ENCODE measurements at regions not wholly inside any gene's neighbourhood (a gene's known extent, or its start where the extent isn't known, plus 50 kb on each side); places are given as distances from the start of the nearest gene placed in this dataset.

DNA sequence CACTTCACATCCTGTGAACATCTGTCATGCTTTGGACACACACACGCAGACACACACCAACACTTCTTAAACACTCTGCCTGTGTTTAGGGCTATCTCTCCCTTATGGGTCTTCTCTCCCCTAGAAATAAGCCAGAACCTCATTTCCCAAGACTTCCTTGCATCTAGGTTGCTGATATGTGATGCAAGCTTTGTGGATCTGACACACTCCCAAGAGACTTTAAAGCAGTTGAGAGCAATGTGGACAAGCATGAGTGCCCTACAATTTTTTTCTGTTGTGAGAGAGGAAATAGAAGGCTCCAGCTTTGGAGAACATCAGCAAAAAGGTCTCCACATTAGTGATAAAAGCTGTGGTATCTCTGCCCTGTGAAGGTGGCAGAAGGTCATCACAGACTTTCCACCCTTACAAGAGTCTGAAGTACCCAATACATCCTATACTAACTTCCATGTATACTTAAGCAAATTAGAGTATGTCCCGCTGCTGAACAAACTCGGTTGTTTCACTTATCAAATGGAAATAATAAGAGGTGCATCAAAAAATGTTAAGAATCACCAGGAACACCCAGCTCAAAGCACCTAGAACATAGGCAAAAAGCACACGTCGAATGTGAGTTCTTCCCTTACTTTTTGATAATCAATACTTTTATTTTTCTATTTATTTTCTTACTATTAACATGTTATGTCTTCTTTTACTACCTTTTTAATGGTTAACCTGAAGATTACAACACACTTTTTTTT lies 267.6 kb downstream of the SETD4 start:
- no peak for DNase-seq

DNA sequence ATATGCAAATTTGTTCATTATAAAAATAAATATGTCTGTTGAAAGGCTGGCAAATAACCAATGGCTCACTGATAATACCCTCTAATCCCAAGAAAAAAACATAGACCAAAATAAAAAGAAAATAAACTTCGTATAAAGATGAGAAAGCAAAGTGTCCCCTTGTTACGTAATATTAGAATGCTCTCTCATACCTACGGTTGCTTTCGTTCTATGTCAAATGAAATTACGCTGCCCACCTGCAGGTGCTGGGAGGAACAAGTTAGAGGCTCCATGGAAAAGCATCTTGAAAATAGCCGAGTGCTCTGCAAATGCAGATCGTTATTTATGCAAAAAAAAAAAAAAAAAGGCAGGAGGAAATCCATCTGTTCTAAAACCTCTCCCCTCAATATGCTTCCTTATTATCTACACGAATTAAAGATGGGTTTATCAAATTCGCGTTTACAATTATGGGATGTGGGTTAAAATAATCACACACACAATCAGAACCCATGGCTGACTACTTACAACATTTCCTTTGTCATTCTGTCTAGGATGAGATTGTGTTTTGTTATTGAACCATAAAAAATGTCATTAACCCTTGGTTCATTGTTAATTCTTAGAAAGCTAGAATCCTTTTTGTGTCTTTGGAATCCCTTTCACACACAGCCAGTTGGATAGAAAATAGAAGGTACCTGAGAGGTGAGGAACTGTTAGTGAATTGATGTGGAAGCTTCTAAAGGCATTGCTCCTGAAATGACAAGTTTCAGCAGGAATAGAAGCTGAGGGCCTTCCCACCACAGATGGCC lies 268.6 kb downstream of the SETD4 start:
- DNase-seq = no peak

DNA sequence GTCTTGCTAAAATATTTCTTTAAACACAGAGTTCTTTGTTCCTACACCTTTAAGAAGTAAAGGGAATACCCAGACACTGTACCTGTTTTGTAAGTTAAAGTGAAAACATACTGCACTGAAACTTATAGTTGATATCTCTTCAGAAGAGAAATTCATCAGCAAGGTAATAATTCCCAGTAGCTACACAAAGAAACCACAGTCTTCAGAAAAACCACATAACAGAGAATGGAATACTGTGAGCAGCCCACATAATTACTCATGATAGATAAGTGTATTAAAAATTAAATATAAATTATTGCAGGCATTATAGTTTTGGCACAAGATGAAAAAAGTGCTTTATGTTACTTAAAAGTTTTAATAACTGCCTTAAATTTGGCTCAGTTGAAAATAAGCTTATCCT lies 276.6 kb downstream of the SETD4 start:
- no peak for DNase-seq

DNA sequence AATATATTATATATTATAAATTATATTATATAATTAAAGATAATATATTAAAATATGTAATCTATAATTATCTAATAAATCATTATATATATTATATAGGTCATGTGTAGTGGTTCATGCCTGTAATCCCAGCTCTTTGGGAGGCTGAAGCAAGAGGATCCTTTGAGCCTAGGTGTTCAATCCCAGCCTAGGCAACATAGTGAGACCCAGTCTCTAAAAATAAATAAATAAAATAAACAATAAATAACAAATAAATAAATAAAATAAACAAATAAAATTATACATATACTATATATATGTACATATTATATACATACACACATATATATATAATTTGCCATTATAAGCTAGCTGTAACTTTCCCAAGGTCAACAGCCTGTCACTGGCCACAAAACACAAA lies 277.7 kb downstream of the SETD4 start:
- DNase-seq = no peak

DNA sequence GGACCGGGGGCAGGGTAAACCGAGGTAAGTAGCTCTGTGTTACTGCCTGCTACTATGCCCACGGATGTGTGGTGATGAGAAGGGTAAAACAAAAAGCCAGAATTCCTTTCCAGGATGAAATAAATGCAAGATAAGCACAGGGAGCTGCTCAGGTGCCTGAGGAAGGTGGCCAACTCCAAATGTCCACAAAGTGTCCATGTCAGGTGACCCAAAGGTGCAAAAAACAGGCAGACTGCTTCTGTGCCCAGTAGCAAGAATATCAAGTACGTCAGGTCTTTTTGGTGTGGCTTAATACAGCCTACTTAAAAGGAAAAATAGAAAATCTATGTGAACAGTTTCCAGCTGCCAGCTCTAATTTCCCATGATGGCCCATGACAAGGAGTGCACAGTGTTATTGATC lies 279.3 kb downstream of the SETD4 start:
- DNase-seq = no peak

DNA sequence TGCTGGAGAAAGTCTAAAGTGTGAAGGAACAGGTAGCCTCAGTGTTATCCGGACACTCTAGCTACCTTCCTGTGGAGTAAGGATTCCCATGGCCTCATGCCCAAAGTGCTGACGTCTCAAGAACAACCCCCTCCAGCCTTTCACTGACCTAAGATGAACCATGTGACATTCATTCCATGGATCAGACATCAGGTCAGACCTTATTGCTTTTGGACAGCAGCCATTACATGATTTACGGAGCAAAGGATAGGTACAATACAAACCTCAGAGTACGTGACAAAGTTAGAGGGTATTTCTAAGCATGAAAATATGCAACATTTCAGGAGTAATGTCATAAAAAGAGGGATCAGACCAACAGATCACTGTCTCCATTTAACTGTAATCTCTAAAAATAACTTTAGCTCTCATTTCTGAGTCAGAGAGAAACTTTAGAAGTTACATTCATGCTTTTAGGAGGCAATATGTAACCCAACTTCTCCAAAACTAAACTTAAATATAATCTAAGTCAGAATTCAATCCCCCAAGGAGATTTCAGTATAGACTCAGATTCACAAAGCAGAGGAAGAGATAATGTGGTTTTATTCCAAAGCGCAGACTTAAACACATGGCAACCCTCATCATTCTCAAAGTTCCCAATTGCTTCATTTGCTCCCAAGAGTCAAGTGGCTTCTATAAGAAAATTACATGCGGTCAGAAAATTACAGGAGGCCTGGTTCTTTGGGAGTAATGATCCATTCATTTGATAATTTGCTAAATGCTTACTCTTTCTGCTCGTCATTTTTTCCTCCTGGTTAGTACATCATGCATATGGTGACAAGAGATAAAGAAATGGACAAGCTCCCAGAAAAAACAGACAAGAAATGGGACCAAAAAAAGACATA lies 280.4 kb downstream of the SETD4 start:
- DNase-seq = no peak

DNA sequence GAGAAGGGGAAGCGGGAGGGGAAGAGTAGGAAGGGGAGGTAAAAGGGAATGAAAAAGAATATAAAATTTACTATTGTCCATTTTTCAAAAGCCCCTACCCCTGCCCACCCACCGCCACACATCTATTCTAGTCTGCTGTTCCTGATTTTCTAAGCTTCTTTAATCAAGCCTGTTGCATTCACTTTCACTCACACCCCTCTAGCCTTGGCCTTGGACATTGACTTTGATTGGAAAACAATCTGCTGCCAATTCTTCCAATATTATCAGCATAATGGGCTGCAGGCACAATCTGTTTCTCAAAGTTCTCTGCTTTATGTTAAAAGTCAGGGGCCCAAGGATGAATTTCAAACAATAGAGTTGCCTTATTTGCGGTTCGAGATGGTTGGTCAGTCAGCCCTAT lies 281.2 kb downstream of the SETD4 start:
- no peak for DNase-seq

DNA sequence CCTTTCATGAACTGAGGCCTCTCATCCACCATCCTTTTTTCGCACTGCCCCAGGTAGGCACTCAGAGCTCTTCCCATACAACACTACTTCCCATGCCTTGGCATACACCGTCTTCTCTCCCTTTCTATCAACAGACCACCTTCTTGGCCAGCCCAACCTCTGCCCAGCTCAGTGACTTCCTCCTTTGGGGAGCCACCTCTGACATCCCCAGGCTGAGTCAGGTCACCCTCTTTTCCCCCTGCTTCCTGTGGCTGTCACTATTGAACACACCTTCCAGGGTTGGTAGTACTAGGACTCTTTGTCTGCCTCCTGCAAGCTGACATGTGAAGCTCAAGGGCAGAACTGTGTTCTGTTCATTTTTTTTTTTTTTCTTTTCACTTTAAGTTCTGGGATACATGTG lies 283.2 kb downstream of the SETD4 start:
- DNase-seq = no peak

DNA sequence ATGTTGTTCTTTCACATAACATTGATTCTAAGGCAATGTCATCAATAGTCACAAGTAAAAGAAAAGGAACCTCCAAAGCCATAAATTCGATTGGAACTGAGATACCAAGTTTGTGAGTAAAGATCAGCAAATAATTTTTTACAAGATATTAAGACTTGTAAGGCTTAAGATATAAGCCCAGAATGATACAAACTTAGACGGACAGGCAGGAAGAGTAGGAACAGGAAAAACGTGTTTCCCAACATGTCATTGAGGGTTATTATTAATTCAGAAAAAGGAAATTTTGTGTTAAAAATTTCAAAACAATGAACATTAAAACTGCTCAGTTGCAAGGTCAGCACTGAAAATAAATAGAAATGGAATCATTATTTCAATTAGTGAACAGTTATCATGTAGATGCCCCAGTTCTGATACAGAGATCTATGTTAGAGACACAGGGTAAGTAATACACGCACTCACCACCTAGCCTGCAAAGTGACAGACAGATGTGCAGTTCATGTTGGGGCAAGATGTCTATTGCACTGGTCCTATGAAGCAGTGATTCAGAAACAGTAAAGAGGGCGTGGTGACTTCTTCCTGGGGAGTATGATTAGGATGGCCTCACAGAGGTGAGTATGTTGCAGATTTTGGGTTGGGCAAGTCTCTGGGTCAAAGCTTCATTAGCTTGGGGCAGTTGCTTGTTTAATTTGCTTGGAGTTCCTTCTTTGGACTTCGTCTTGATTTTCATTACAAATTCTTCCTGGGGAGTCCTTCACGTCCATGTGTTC lies 284.4 kb downstream of the SETD4 start:
- no peak for DNase-seq

DNA sequence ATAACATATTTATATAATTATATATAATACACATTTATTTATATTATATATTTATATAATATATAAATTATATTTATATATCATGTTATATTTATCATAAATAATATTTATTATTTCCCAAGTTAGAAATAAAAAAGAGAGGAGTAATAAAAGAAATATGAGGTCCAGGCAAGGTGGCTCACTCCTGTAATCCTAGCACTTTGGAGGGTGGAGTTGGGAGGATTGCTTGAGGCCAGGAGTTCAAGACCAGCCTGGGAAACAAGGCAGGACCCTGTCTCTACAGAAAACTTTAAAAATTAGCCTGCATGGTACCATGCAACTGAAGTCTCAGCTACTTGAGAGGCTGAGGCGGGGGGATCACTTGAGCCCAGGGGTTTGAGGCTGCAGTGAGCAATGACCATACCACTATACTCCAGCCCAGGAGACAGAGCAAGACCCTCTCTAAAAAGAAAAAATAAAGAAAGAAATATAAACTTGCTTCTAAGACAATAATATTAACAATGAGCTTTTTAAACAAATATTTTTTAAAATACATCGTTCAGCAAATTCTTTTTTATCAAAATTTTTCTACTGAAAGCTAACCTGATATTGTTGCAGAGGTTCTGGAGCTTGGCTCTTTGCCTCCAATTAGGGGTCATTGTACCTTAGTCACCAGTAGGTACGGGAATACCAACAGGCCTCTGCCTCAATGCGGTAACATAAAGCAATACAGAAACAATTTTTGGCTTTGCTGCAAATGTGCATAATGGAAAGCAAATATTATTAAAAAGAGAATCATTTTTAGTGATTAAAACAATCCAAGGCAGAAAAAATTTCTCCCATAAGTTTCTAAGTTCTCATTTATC lies 290.0 kb downstream of the SETD4 start:
- DNase-seq = no peak

DNA sequence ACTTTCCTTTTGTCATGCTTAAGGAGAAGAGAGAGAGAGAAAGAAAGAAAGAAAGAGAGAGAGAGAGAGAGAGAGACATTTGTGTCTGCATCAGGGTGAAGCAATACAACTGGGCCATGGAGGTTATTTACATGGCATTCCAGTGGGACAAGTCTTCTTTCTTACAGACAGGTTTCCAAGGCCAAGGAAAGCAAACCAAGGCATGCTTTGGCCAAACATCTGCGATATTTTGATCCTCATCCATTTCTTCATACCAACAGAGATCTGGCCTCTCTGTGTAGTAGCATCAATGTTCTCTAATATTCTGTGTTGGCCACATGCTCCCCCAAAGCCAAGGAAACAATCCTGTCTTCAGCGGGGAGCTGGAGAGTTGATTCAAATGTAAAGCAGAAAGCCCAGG lies 292.1 kb downstream of the SETD4 start:
- DNase-seq = no peak

DNA sequence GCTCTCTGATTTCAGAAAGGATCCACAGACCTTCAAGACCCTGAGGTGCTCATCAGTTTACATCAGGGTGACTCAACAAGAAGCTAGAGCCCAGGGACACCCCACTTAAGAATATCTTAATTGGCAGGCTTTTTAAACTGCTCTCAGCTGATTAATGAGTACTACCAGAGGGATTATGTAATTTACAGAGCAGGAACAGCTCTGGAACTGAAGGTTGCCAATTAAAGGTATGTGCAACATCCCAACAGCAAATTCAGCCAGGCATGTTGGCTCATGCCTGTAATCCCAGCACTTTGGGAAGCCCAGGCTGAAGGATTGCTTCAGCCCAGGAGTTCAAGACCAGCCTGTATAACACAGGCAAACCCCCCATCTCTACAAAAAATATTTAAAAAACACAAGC lies 295.7 kb downstream of the SETD4 start:
- no peak for DNase-seq

DNA sequence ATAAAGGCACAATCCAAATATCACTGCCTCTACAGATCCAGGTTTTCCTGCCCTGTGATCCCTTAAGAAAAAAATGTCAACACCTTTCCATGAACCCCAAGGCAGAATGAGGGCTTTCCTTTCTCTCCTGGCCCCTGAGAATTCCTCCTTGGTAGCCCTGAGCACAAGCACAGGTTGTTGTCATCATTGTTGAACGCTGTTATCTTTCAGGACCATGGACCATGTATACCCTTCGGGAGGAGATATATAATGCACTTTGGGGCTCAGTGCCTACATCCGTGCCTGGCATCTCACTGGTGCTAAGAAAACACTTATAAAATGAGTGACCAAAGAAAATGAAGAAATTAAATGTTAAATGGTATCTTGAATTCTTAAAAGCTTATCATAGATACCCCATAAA lies 296.2 kb downstream of the SETD4 start:
- no peak for DNase-seq

DNA sequence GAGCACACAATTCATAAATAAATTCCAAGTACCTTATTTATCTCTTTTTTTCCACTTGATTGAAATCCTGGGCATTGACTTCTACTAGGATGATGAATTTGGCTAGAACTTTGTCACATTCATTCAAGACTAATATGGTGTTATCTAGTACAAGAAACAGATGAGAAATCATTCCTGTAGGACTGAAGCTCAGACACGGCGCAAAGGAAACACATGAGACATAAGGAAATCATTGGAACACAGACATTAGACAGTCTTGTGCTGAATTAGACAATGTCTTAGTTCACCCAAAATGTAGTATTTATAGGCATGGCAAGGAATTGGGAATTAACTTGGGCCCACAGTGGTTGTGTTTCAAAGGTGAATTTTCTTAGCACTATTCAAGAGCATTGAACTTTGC lies 305.7 kb downstream of the SETD4 start:
- DNase-seq = no peak

DNA sequence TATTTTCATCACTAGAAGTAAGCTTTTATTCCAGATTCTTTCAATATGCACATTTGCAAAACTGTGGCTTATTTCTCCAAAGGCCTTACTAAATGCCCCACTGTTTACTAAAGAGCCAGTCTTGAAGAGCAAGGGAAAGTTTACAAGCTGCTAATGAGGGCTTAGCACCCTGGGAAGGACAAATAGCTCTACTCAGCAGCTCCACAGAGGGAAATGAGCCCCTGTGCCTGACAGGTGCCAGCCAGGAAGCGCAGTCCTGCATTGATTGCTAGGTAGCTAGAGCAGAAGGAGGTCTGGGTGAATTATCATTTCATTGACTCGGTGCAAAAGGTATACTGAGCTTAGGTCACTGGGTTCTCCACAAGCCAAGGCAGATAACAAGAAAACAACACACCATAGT lies 307.0 kb downstream of the SETD4 start:
- DNase-seq = no peak

DNA sequence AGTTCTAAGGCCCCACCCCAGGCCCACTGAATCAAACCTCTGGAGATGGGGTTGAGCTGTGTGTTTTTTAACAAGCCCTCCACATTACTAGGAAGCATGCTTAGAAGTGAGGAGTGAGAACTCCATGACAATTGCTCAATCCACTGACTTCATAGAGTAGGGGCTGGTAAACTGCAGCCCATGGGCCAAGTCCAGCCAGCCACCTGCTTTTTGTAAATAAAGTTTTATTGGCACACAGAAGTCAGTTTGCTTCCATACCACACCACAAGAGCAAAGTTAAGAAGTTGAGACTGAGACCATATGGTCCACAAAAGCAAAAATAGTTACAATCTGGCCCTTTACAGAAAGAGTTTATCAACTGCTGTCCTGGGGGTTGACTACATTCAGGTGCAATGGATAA lies 309.2 kb downstream of the SETD4 start:
- no peak for DNase-seq

DNA sequence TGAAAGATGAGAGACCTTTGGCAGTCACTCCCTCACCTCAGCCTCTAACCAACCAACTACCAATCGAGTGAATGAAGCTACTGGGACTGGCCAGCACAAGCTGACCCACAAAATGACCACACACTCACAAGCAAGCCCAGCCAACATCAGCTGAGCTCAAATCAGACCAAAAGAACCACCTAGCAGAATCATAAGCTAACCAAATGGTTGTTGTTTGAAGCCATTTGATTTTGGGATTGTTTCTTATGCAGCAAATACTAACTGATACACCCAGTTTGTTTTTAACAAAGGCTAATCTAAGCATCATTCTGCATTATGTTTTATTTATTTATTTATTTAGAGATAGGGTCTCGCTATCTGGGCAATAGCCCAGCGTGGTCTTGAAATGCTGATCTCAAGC lies 310.4 kb downstream of the SETD4 start:
- no peak for DNase-seq

DNA sequence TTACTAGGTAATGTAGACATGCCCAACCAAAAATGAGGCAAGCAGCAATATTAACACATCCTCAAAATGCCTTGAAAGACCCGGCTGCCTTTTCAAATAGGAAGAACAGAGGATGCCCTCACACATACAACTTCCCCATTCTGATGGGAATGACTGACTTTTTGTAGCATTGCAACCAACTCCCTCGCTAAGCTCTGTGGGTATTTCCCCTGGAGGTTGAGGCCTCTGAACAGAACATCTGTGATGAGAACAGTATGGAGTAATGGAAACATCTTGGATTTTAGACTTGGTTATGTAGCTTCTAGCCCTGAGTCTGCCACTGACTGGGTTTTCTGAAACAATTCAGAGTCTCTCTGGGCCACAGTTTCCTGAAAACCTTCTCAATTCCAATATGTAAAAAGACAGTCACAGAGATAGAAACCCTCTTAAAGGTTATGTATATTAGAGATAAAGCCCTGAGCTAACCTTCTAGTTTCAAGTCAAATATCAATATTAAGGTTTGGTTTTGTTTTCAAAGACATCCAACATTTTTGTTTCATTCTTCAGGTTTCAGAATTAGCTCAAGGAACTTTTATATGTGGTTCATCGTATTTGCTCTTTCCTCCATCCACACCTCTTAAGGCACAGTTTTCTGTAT lies 311.5 kb downstream of the SETD4 start:
- no peak for DNase-seq

DNA sequence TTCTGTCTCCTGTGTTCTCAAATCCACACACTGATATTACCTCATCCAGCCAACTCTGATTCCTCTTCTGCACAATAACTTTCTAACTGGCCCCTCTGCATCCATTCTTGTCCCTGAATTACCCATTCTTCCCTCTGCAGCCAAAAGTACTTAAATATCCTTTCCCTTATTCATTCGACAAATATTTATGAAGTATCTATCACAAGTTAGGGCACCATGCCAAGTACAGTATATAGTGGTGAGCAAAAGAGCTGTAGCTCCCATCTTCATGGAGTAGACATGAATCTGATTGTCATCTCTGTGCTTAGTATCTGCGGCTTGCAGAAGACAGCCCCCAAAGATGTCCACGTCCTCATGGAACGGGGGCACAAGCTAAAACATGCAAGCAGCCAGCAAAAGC lies 316.8 kb downstream of the SETD4 start:
- no peak for DNase-seq

DNA sequence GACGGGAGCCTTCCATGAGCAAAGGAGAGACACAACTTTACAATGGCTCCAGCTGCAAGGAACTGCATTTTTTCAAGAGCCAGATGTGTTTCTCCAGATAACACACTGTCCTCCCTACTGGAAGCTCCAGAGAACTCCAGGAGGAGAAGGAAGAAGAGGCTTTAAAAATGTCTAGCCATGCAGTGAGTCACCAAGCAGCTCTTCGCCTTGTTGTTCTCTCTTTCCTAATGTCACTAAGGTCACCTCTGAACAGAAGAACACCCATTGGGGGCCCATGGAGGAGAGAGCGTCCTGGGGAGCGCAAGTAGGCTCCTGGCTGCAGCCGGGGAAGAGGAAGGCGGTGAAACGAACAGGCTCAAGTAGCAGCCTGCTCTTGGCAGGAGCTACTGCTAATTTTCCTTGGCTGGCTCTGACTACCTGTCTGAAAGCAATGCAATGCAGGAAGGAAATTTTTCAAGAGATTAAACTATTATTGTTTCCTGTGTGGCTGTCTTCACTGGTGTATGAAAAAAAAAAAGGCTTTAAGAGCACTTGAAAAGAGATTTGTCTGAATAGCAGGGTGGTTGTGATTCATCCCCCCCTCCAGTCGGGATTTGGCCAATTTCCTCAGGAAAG lies 321.9 kb downstream of the SETD4 start:
- no peak for DNase-seq

DNA sequence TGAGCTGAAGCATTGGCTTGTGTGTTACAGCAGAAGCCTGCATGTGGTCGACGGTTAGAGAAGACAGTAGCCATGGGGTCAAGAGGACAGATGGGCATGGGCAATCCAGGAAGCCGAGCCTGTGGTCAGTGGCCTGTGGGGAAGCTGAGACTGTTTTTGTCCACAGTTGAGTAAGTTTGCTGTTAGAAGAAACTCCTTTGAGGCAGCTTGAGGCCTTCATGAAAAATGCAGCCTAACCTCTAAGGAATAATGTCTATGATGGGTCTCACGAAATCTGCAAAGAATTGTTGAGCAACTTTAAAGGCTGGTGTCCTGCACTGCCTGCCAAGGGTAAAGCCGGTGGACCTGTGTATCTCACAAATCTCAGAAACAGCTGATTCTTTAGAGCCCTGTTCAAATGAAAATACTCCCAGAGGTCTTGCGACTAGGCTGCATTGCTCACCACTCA lies 322.4 kb downstream of the SETD4 start:
- DNase-seq = no peak

Measured in activated CD4-positive, CD25-positive, alpha-beta regulatory T cell treated with anti-CD3 and anti-CD28 coated beads, Interleukin-2, amount 50 U/mL, for 72 hours (primary cell).